RWPE2 (cell line): ENCODE measurements at regions not wholly inside any gene's neighbourhood (a gene's known extent, or its start where the extent isn't known, plus 50 kb on each side); places are given as distances from the start of the nearest gene placed in this dataset.

ENCODE experiments used
- ATAC-seq: fragments of 200-7000 bp; cut with Tn5 transposase; 3 replicates; pipeline ENCODE4 v1.9.1; 2021; ENCODE audit warnings: low read depth
- DNase-seq: peaks from one replicate; pipeline ENCODE4 v3.0.0-alpha.2; 2020; ENCODE audit warnings: low spot score
- H3K27ac ChIP-seq: fragments of 450-650 bp; 2 replicates; pipeline ENCODE4 v1.5.1; 2017; ENCODE audit warnings: mild to moderate bottlenecking; ENCODE audit not compliant: poor library complexity, severe bottlenecking
- H3K27me3 ChIP-seq: fragments of 250-450 bp; sonication (Bioruptor Pico); 2 replicates; pipeline ENCODE4 v1.5.1; 2021; ENCODE audit warnings: mild to moderate bottlenecking, moderate library complexity; ENCODE audit not compliant: insufficient read depth, poor library complexity, severe bottlenecking
- H3K36me3 ChIP-seq: fragments of 250-450 bp; sonication (Bioruptor Pico); 2 replicates; pipeline ENCODE4 v1.5.1; 2020; ENCODE audit warnings: low read depth, mild to moderate bottlenecking, moderate library complexity
- H3K4me1 ChIP-seq: fragments of 250-450 bp; sonication (Bioruptor Pico); 2 replicates; pipeline ENCODE4 v1.5.1; 2021; ENCODE audit warnings: mild to moderate bottlenecking, moderate library complexity; ENCODE audit not compliant: insufficient read depth, poor library complexity, severe bottlenecking
- H3K4me3 ChIP-seq: fragments of 250-450 bp; sonication (Bioruptor Pico); 2 replicates; pipeline ENCODE4 v1.5.1; 2021; ENCODE audit warnings: mild to moderate bottlenecking, moderate library complexity; ENCODE audit not compliant: severe bottlenecking
- H3K9me3 ChIP-seq: fragments of 250-450 bp; sonication (Bioruptor Pico); 2 replicates; pipeline ENCODE4 v1.5.1; 2021; ENCODE audit warnings: mild to moderate bottlenecking, moderate library complexity; ENCODE audit not compliant: severe bottlenecking
- TF ChIP-seq, protein P1 (sequence below): fragments of 450-650 bp; IDR thresholded peaks from one replicate; pipeline ENCODE4 v1.5.1; 2017; ENCODE audit warnings: mild to moderate bottlenecking, moderate library complexity; ENCODE audit not compliant: poor library complexity, severe bottlenecking

DNA sequence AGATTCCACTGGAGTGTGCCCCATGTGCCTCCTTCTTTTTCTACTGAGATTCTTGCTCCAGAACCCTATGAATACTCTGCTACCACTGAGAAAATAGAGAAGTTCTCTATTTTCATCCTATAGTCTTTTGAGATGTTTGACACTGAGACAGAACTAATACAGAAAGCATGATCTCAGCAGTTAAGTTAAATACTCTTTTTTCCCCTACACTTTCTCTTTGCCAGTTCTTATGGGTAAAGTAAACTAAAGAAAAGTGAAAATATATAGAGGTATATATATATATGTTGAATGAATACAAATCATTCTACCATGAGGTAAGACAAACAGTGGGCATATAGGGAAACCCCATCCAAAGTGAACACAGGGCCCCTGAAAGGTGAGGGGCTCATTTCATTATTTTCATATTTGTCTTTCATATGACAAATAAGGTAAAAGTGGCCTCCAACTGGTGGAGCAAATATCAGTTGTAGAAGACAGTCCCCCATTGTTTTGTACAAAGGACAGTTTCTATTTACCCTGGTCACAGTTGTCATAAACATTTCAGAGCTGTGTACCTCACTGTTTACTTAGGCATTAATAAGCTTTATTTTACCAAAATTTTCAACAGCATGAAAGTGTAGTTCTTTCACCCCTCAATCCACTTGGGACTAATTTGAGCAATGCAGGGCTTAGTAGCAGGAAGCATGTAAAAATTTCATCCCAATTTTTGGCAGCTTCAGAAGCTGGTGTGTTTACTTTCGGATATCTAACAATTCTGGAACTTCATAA is 188.3 kb upstream of the MARCKS start:
- no peaks in the 10 kb centered on the region for H3K4me1 ChIP-seq
- no peaks in the 10 kb centered on the region for H3K36me3 ChIP-seq
- H3K9me3 ChIP-seq = no peaks in the 10 kb centered on the region
- TF ChIP-seq, protein P1, sequence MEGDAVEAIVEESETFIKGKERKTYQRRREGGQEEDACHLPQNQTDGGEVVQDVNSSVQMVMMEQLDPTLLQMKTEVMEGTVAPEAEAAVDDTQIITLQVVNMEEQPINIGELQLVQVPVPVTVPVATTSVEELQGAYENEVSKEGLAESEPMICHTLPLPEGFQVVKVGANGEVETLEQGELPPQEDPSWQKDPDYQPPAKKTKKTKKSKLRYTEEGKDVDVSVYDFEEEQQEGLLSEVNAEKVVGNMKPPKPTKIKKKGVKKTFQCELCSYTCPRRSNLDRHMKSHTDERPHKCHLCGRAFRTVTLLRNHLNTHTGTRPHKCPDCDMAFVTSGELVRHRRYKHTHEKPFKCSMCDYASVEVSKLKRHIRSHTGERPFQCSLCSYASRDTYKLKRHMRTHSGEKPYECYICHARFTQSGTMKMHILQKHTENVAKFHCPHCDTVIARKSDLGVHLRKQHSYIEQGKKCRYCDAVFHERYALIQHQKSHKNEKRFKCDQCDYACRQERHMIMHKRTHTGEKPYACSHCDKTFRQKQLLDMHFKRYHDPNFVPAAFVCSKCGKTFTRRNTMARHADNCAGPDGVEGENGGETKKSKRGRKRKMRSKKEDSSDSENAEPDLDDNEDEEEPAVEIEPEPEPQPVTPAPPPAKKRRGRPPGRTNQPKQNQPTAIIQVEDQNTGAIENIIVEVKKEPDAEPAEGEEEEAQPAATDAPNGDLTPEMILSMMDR = no peak
- ATAC-seq (no peak), DNase-seq (no peak)
- no peak overlapping the region for H3K4me3 ChIP-seq
- no peak overlapping the region for H3K27ac ChIP-seq
- H3K27me3 ChIP-seq = no peaks in the 10 kb centered on the region

DNA sequence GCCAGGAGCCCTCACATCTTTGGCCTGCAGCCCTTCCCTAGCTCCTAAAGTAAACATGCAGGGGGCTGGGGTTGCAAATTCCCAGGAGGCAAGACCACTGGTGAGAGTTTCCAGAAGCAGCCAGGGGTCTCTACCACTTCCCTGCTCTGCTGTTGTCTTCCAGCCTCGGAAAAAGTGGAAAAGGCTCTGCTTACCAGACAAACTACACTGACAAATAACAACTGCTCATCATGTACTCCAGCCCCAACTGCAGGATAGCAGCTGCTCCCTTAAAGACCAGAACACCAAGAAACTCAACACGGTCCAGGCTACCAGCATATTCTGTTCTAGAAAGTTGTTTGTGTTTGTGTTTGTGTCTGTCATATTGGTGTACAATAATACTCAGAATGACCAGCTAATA is 187.5 kb upstream of the MARCKS start:
- Histone ChIP-seq H3K4me3 (no peak overlapping the region), H3K4me1 (no peaks in the 10 kb centered on the region), H3K9me3 (no peaks in the 10 kb centered on the region), H3K36me3 (no peaks in the 10 kb centered on the region), H3K27me3 (no peaks in the 10 kb centered on the region), H3K27ac (no peak overlapping the region)
- DNase-seq = no peak
- ATAC-seq = no peak
- TF ChIP-seq, protein P1 = no peak

GRCh38 chr6:113671421-113671820 is 185.7 kb upstream of the MARCKS start:
- Histone ChIP-seq H3K27me3 (no peaks in the 10 kb centered on the region), H3K4me1 (no peaks in the 10 kb centered on the region), H3K9me3 (no peaks in the 10 kb centered on the region), H3K4me3 (no peak overlapping the region), H3K36me3 (no peaks in the 10 kb centered on the region), H3K27ac (no peak overlapping the region)
- no peak for DNase-seq
- TF ChIP-seq, protein P1 = no peak
- ATAC-seq = no peak

DNA sequence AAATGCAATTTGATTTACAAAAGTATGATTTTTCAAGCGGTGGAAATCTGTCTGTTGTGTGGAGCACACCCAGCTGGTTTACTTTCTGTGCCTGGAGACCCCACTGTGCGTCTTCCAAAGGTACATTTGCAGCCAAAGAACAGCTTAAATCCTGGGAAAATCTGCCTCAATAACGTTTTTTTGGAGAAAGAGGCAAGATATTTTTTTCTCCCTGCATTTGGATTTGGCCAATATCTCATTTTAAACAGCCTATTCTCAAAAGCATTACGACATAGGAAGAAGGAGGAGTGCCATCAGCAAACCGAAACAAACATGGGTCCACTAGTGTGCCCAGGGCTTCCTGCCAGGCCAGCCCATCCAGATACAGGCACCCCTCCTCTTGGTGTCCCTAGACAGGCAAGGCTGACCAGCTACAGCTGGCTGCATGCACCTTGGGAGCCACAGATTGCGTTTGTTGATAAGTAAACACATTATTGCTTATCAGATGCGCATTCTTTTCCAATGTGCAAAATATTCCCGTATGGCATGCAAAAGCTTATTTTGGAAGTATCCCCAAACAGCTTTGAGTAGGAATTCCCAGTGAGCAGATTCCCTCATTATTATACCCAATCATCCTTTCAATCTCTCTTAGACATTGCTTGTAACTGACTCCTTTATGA is 184.5 kb upstream of the MARCKS start:
- Histone ChIP-seq H3K4me1 (no peaks in the 10 kb centered on the region), H3K4me3 (no peak overlapping the region), H3K27ac (no peak overlapping the region), H3K27me3 (no peaks in the 10 kb centered on the region), H3K9me3 (no peaks in the 10 kb centered on the region), H3K36me3 (no peaks in the 10 kb centered on the region)
- no peak for ATAC-seq
- no peak for DNase-seq
- TF ChIP-seq, protein P1 = no peak

- TF ChIP-seq, protein P1 = no peak
These were observed 183.1 kb upstream of the MARCKS start for GRCh38 chr6:113674075-113674474.

More at GRCh38 chr6:113674075-113674474, 183.1 kb upstream of the MARCKS start:
- no peaks in the 10 kb centered on the region for H3K9me3 ChIP-seq
- ATAC-seq (no peak), DNase-seq (no peak)
- H3K4me1 ChIP-seq = no peaks in the 10 kb centered on the region
- H3K27ac ChIP-seq = no peak overlapping the region
- no peaks in the 10 kb centered on the region for H3K36me3 ChIP-seq
- H3K4me3 ChIP-seq = no peak overlapping the region
- no peaks in the 10 kb centered on the region for H3K27me3 ChIP-seq
